ENCODE measurements at regions not wholly inside any gene's neighbourhood (a gene's known extent, or its start where the extent isn't known, plus 50 kb on each side); places are given as distances from the start of the nearest gene placed in this dataset.

- no peak for TF ChIP-seq POLR2A (IDR thresholded peaks at IDR 0.05; ENCODE audit: borderline replicate concordance, extremely low read depth, insufficient read depth, insufficient read length)
- TF ChIP-seq CTCF (IDR thresholded peaks at IDR 0.05 in 2 of 3, conservative IDR thresholded peaks at IDR 0.05 in 1 of 3; ENCODE audit: borderline replicate concordance in 1 of 3, insufficient read depth in 1 of 3, low read depth in 2 of 3, low read length in 2 of 3) = no peak
- TF ChIP-seq EZH2 (IDR thresholded peaks at IDR 0.05) = no peak
- no peak for TF ChIP-seq TCF7L2 (IDR thresholded peaks at IDR 0.05; ENCODE audit: borderline replicate concordance, extremely low read depth, insufficient read depth, insufficient read length)
These were observed 101.8 kb upstream of the LARP1 start for GRCh38 chr5:154653418-154653763.
